DND-41 (cell line): ENCODE measurements at regions not wholly inside any gene's neighbourhood (a gene's known extent, or its start where the extent isn't known, plus 50 kb on each side); places are given as distances from the start of the nearest gene placed in this dataset.

Experiments used
- CTCF ChIP-seq: IDR thresholded peaks from 2 replicates; pipeline ENCODE4 v1.5.1; 2012; ENCODE audit warnings: borderline replicate concordance, low read length, moderate library complexity, mild to moderate bottlenecking; ENCODE audit not compliant: poor library complexity, severe bottlenecking; ENCODE audit errors: extremely low read depth
- EZH2 ChIP-seq: IDR thresholded peaks from 3 replicates; pipeline ENCODE4 v1.6.1; 2012; ENCODE audit warnings: borderline replicate concordance, low read depth, mild to moderate bottlenecking, moderate library complexity, low read length, inconsistent platforms; ENCODE audit not compliant: severe bottlenecking

- TF ChIP-seq CTCF, result no peak
- no peak for TF ChIP-seq EZH2
Observed at GRCh38 chr1:60949154-60949825, 133.1 kb upstream of the NFIA start.
